C4-2B (cell line): ENCODE measurements at regions not wholly inside any gene's neighbourhood (a gene's known extent, or its start where the extent isn't known, plus 50 kb on each side); places are given as distances from the start of the nearest gene placed in this dataset.
"Not testable (repeated sequence)": the region's sequence is repeated elsewhere in the genome, so short reads cannot be mapped to it uniquely, and the experiment has no call there.

Source experiments
- H3K27ac ChIP-seq: fragments of 450-650 bp; 2 replicates; pipeline ENCODE4 v1.5.1; 2017
- CTCF ChIP-seq: fragments of 450-650 bp; conservative IDR thresholded peaks from 2 replicates; pipeline ENCODE4 v1.5.1; 2017; ENCODE audit warnings: mild to moderate bottlenecking
- ZFX ChIP-seq: fragments of 450-650 bp; IDR thresholded peaks from 2 replicates; pipeline ENCODE4 v1.6.1; 2017

- H3K27ac ChIP-seq = no peak overlapping the region
- TF ChIP-seq ZFX (no peak), CTCF (no peak)
Measured at GRCh38 chr6:53426117-53426516, 77.4 kb upstream of the ELOVL5 start.

GRCh38 chr6:53424976-53425718 lies 76.4 kb upstream of the ELOVL5 start:
- no peak overlapping the region for H3K27ac ChIP-seq
- no peak for TF ChIP-seq CTCF
- no peak for TF ChIP-seq ZFX

- no peak for TF ChIP-seq ZFX
- TF ChIP-seq CTCF = no peak
- no peak overlapping the region for H3K27ac ChIP-seq
Measured at GRCh38 chr6:53424300-53424699, 75.5 kb upstream of the ELOVL5 start.

- H3K27ac ChIP-seq = not testable (repeated sequence)
Measured at GRCh38 chr6:53423560-53423959, 74.8 kb upstream of the ELOVL5 start.

GRCh38 chr6:53419026-53419425 lies 70.3 kb upstream of the ELOVL5 start:
- TF ChIP-seq ZFX = no peak
- no peak for TF ChIP-seq CTCF
- H3K27ac ChIP-seq = no peak overlapping the region

GRCh38 chr6:53418288-53418687 lies 69.5 kb upstream of the ELOVL5 start:
- H3K27ac ChIP-seq = no peak overlapping the region
- no peak for TF ChIP-seq ZFX
- no peak for TF ChIP-seq CTCF

GRCh38 chr6:53417141-53417540 lies 68.4 kb upstream of the ELOVL5 start:
- TF ChIP-seq ZFX (no peak), CTCF (no peak; the same call in 1 of the 2 replicates)
- H3K27ac ChIP-seq = no peak overlapping the region

GRCh38 chr6:53413326-53413725 lies 64.6 kb upstream of the ELOVL5 start:
- H3K27ac ChIP-seq = no peak overlapping the region
- TF ChIP-seq ZFX = no peak
- no peak for TF ChIP-seq CTCF
